Gastroesophageal sphincter (tissue), 4 donors: ENCODE measurements at regions not wholly inside any gene's neighbourhood (a gene's known extent, or its start where the extent isn't known, plus 50 kb on each side); places are given as distances from the start of the nearest gene placed in this dataset.

ENCODE experiments used
- ATAC-seq: fragments of 150-250 bp; one replicate; pipeline ENCODE4 v1.9.1; 2016; ENCODE audit warnings: mild to moderate bottlenecking, moderate library complexity
- H3K27ac ChIP-seq, 4 donors: fragments of 200-600 bp; sonication (generic) in 3 of 4; 1 replicate in 3 of 4; 2 replicates in 1 of 4; pipeline ENCODE4 v1.5.1; 2016 to 2019
- H3K27me3 ChIP-seq: fragments of 200-600 bp; sonication (generic); one replicate; pipeline ENCODE4 v1.5.1; 2019
- H3K36me3 ChIP-seq, 2 donors: fragments of 200-600 bp; sonication (generic); one replicate each; pipeline ENCODE4 v1.5.1; 2019; ENCODE audit warnings: control low read depth in 1 of 2
- H3K4me1 ChIP-seq, 3 donors: fragments of 200-600 bp; sonication (generic); 1 replicate in 2 of 3; 2 replicates in 1 of 3; pipeline ENCODE4 v1.5.1; 2016 to 2019; ENCODE audit warnings: control low read depth in 2 of 3
- H3K4me3 ChIP-seq, 2 donors: fragments of 200-600 bp; sonication (generic); one replicate each; pipeline ENCODE4 v1.5.1; 2019; ENCODE audit warnings: mild to moderate bottlenecking in 1 of 2, moderate library complexity in 1 of 2
- H3K9me3 ChIP-seq, 3 donors: fragments of 200-600 bp; sonication (generic); one replicate each; pipeline ENCODE4 v1.5.1; 2017 to 2019; ENCODE audit warnings: control low read depth in 2 of 3
- EP300 ChIP-seq: sonication (generic); formaldehyde crosslinking; IDR thresholded peaks from one replicate; pipeline ENCODE4 v1.6.1; 2017; ENCODE audit warnings: antibody characterized with exemption, mild to moderate bottlenecking
- POLR2A ChIP-seq, 2 donors: fragments of 450-650 bp; IDR thresholded peaks; one replicate each; pipeline ENCODE4 v1.6.1; 2017; ENCODE audit warnings: antibody characterized with exemption in 2 of 2, mild to moderate bottlenecking in 2 of 2, moderate library complexity in 1 of 2
- POLR2AphosphoS5 ChIP-seq: sonication (generic); formaldehyde crosslinking; IDR thresholded peaks from one replicate; pipeline ENCODE4 v1.6.1; 2017; ENCODE audit warnings: antibody characterized with exemption
- WGBS, 2 donors: methylation state at CpG; one replicate each; pipeline ENCODE4 v1.1.5; 2018; ENCODE audit warnings: low coverage in 1 of 2; 5-methylcytosine and 5-hydroxymethylcytosine counted together
- TF ChIP-seq, protein P1 (sequence below), 4 experiments: fragments of 200-600 bp in 2 of 4; fragments of 450-650 bp in 2 of 4; sonication (generic) in 1 of 4; IDR thresholded peaks; one replicate each; pipeline ENCODE4 v1.5.1; 2017 to 2019; ENCODE audit warnings: antibody characterized with exemption in 4 of 4, mild to moderate bottlenecking in 2 of 4, moderate library complexity in 2 of 4

DNA sequence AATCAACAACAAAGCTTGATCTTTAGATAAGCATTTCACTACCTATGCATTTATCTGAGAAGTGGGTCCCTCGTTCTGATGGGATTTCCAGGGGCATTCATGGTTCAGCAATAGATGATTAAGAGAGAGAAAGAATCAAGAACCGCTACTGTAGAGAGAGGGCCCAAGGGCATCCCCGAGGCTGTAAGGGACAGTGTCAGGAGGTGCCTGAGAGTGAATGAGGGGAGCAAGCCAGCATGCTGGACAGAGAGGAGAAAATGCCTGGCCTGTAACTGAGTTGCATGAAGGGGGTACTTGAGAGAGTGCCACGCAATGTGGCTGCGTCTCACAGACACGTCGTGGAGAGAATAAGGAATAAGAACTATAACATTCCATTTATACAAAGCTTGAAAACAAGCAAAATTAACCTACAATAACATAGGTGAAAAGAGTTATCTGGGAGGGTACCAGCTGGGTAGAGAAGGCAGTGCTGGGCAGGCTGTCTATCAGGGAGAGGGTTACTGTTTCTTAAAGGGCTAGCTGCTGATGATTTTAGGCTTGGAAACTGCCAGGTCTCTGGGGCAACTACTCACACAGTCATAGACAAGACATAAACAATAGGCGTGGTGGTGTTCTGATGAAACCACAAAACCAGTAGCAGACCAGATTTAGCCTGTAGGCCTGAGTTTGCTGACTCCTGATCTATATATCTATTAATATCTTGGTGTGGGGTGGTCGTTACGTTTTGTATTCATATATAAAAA is 374.6 kb upstream of the CFAP20DC start:
- Histone ChIP-seq H3K27me3 (no peaks in the 10 kb centered on the region), H3K4me1 (peaks cover 0 to 16% (median 5%) of the 10 kb centered on the region in 3 donors), H3K36me3 (no peaks in the 10 kb centered on the region), H3K9me3 (no peaks in the 10 kb centered on the region), H3K27ac (no peak overlapping the region), H3K4me3 (no peak overlapping the region)
- 72 to 80% methylated on average over 6 to 10 of the region's 10 CpGs for WGBS, 2 donors
- TF ChIP-seq POLR2A (IDR thresholded peaks at IDR 0.05) (no peak), EP300 (no peak), POLR2AphosphoS5 (no peak)
- TF ChIP-seq, protein P1, sequence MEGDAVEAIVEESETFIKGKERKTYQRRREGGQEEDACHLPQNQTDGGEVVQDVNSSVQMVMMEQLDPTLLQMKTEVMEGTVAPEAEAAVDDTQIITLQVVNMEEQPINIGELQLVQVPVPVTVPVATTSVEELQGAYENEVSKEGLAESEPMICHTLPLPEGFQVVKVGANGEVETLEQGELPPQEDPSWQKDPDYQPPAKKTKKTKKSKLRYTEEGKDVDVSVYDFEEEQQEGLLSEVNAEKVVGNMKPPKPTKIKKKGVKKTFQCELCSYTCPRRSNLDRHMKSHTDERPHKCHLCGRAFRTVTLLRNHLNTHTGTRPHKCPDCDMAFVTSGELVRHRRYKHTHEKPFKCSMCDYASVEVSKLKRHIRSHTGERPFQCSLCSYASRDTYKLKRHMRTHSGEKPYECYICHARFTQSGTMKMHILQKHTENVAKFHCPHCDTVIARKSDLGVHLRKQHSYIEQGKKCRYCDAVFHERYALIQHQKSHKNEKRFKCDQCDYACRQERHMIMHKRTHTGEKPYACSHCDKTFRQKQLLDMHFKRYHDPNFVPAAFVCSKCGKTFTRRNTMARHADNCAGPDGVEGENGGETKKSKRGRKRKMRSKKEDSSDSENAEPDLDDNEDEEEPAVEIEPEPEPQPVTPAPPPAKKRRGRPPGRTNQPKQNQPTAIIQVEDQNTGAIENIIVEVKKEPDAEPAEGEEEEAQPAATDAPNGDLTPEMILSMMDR (IDR thresholded peaks at IDR 0.05), result no peak
- peak; percentile 65 for ATAC-seq

GRCh38 chr3:59423707-59424106 is 373.9 kb upstream of the CFAP20DC start:
- H3K27ac ChIP-seq, result no peak overlapping the region
- H3K4me3 ChIP-seq, result no peak overlapping the region
- no peaks in the 10 kb centered on the region for H3K9me3 ChIP-seq
- WGBS, 2 donors, result 88% methylated on average over 4 to 6 of the region's 11 CpGs
- H3K27me3 ChIP-seq, result no peaks in the 10 kb centered on the region
- H3K4me1 ChIP-seq, result peaks cover 0 to 16% (median 5%) of the 10 kb centered on the region in 3 donors
- TF ChIP-seq POLR2A (IDR thresholded peaks at IDR 0.05) (no peak), POLR2AphosphoS5 (no peak), EP300 (no peak)
- TF ChIP-seq, protein P1 (IDR thresholded peaks at IDR 0.05), result no peak
- ATAC-seq, result no peak
- H3K36me3 ChIP-seq, result no peaks in the 10 kb centered on the region

GRCh38 chr3:59422312-59422711 is 372.5 kb upstream of the CFAP20DC start:
- H3K4me3 ChIP-seq, result no peak overlapping the region
- no peak overlapping the region for H3K27ac ChIP-seq
- 59 to 88% methylated on average over 4 of the region's 4 CpGs for WGBS, 2 donors
- no peaks in the 10 kb centered on the region for H3K9me3 ChIP-seq
- TF ChIP-seq, protein P1 (IDR thresholded peaks at IDR 0.05), result no peak
- TF ChIP-seq EP300 (no peak), POLR2A (IDR thresholded peaks at IDR 0.05) (no peak), POLR2AphosphoS5 (no peak)
- peaks cover 0 to 16% (median 5%) of the 10 kb centered on the region in 3 donors for H3K4me1 ChIP-seq
- no peaks in the 10 kb centered on the region for H3K36me3 ChIP-seq
- ATAC-seq, result no peak
- H3K27me3 ChIP-seq, result no peaks in the 10 kb centered on the region

- TF ChIP-seq EP300 (no peak), POLR2AphosphoS5 (no peak), POLR2A (IDR thresholded peaks at IDR 0.05) (no peak)
- TF ChIP-seq, protein P1 (IDR thresholded peaks at IDR 0.05), result no peak
- H3K27ac ChIP-seq, result no peak overlapping the region
- WGBS, 2 donors, result 31 to 49% methylated on average over 2 to 3 of the region's 4 CpGs
- no peak overlapping the region for H3K4me3 ChIP-seq
- no peaks in the 10 kb centered on the region for H3K27me3 ChIP-seq
- no peaks in the 10 kb centered on the region for H3K4me1 ChIP-seq
- ATAC-seq, result no peak
- H3K36me3 ChIP-seq, result no peaks in the 10 kb centered on the region
- no peaks in the 10 kb centered on the region for H3K9me3 ChIP-seq
Measured at GRCh38 chr3:59418836-59419235, 369.0 kb upstream of the CFAP20DC start.

GRCh38 chr3:59412516-59412915 is 362.7 kb upstream of the CFAP20DC start:
- H3K27me3 ChIP-seq, result no peaks in the 10 kb centered on the region
- 35 to 51% methylated on average over 5 of the region's 5 CpGs for WGBS, 2 donors
- H3K27ac ChIP-seq, result no peak overlapping the region
- no peak overlapping the region for H3K4me3 ChIP-seq
- H3K4me1 ChIP-seq, result no peaks in the 10 kb centered on the region
- TF ChIP-seq POLR2A (IDR thresholded peaks at IDR 0.05) (no peak), EP300 (no peak)
- no peaks in the 10 kb centered on the region for H3K36me3 ChIP-seq
- H3K9me3 ChIP-seq, result no peaks in the 10 kb centered on the region
- no peak for ATAC-seq
